Limb (tissue), 2 donors: ENCODE measurements at regions not wholly inside any gene's neighbourhood (a gene's known extent, or its start where the extent isn't known, plus 50 kb on each side); places are given as distances from the start of the nearest gene placed in this dataset.

Source experiments
- DNase-seq, 2 donors: peaks; one replicate each; pipeline ENCODE4 v3.0.0-alpha.2; 2016; ENCODE audit errors: extremely low spot score in 2 of 2

GRCh38 chr1:167145965-167146364, 52.1 kb downstream of the STYXL2 start:
- DNase-seq, result no peak

GRCh38 chr1:167146903-167147539, 53.1 kb downstream of the STYXL2 start:
- DNase-seq, result no peak

- DNase-seq, result peak in 1 of 2 donors; percentile 40
These were observed 54.5 kb downstream of the STYXL2 start for GRCh38 chr1:167148421-167148820.

- DNase-seq, result no peak
These were observed 56.1 kb downstream of the STYXL2 start for GRCh38 chr1:167149793-167150491.

- no peak for DNase-seq
These were observed 56.6 kb downstream of the STYXL2 start for GRCh38 chr1:167150492-167150833.

- DNase-seq, result no peak
These were observed 58.5 kb downstream of the STYXL2 start for GRCh38 chr1:167152192-167152876.

GRCh38 chr1:167156466-167156865, 62.6 kb downstream of the STYXL2 start:
- DNase-seq, result no peak

- DNase-seq, result no peak
These were observed 63.2 kb downstream of the STYXL2 start for GRCh38 chr1:167157114-167157513.

GRCh38 chr1:167158111-167158812, 62.4 kb upstream of the POU2F1 start:
- DNase-seq, result no peak

GRCh38 chr1:167158813-167159275, 61.8 kb upstream of the POU2F1 start:
- DNase-seq, result no peak

- DNase-seq, result no peak
These were observed 60.9 kb upstream of the POU2F1 start for GRCh38 chr1:167159782-167160181.

- no peak for DNase-seq
These were observed 59.4 kb upstream of the POU2F1 start for GRCh38 chr1:167161242-167161641.

- DNase-seq, result no peak
These were observed 58.9 kb upstream of the POU2F1 start for GRCh38 chr1:167161762-167162161.

- DNase-seq, result no peak
These were observed 55.5 kb upstream of the POU2F1 start for GRCh38 chr1:167165219-167165618.

- peak; percentile 39 to 62 for DNase-seq
These were observed 54.6 kb upstream of the POU2F1 start for GRCh38 chr1:167165948-167166689.

- DNase-seq, result peak in 1 of 2 donors; percentile 48
These were observed 54.0 kb upstream of the POU2F1 start for GRCh38 chr1:167166690-167167075.

GRCh38 chr1:167168424-167168823, 52.3 kb upstream of the POU2F1 start:
- no peak for DNase-seq

- DNase-seq, result no peak
These were observed 51.0 kb upstream of the POU2F1 start for GRCh38 chr1:167169642-167170041.
